Dedifferentiated amniotic fluid mesenchymal stem cell (primary cell): ENCODE measurements at regions not wholly inside any gene's neighbourhood (a gene's known extent, or its start where the extent isn't known, plus 50 kb on each side); places are given as distances from the start of the nearest gene placed in this dataset.

Experiments
- DNase-seq: peaks from one replicate; pipeline ENCODE4 v3.0.0-alpha.2; 2016; ENCODE audit errors: extremely low spot score

DNA sequence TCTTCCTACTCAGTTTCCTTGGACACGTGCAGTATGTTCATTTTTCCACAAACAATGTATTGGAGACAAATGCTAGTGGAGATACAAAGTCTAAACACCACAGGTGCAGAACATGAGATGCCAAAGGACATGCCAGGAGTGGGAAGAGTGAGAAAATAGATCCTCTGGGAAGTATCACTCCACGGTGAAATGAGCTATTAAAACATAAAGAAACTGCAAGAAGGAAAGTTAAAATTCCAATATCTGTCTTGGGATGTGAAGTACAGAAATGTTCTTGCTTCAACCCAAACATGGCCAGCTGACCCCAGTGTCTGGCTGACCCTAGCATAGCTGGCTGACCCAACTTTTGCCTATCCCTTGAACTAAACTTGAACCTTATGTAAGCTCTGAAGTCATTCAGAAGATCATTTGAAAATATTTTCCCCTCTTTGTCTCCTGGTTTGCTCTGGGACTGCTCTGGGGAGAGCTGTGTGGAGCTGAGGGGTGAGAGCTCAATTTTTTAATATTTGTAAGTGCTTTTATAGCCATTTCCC is 59.5 kb downstream of the FZD1 start:
- DNase-seq, result no peak

DNA sequence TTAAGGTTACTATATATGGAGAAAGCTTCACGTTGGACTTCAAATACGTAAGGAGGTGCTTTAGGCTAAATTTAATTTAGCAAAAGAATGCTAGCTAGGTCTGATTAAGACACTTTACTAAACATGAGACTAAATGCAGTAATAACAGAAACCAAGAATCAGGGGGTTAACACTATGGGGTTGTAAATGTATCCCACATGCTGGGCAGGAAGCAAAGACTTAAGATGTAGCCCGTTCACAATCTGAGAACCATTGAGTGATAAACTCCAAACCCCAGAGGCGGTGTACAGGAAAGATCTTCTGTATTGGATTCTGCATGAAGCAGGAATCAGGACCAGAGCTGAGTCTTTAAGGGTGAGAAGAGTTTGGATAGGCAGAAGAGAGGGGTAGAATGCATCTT is 60.4 kb downstream of the FZD1 start:
- no peak for DNase-seq

DNA sequence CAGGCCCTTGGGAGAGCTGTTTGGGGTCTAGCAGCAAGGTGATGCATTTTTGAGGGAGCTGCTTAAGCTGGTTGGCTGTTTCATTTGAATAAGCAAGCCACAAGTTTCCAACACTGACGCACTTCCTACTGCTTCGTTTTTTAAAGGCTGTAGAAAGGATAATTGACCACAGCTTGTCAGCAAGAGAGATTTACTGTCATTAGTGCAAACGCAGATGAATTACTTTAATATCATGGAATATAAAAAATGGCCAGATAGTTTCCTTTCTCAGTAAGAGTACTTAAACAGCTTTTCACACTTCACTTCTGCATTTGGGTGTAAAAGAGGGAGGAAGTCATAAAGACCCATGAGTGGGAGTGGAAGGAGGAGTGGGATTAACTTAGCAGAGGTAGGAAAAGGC is 61.5 kb downstream of the FZD1 start:
- no peak for DNase-seq

DNA sequence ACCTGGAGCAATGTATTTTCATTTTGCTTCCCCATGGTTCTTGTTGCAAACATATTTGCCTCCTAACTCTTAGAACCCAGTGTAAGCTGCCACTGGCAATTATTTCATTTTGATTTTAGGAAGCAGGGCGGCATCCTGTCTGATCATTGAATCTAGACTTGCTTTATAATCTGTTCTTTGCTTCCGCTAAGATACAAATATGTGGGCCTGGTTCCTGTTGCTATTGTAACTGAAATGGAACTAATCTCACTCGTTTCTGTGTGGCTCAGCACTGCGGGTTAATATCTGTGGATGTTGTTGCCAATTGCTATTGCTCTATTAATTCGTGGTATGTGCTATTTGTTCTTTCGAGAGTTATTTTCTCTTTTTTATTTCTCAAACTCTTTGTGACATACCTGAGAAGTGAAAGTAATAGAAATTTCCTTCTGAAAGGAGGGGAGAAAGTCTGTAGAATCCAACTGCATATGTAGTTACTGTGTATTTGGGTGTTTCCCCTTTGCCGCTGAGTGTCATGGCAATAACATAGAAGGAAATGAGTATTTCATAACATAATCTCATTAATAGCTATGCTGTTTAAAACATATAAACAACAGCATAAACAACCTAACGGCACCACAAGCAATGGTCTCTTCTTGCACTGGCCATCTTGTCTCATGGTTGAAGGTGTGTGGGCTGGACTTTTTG is 62.4 kb downstream of the FZD1 start:
- no peak for DNase-seq

DNA sequence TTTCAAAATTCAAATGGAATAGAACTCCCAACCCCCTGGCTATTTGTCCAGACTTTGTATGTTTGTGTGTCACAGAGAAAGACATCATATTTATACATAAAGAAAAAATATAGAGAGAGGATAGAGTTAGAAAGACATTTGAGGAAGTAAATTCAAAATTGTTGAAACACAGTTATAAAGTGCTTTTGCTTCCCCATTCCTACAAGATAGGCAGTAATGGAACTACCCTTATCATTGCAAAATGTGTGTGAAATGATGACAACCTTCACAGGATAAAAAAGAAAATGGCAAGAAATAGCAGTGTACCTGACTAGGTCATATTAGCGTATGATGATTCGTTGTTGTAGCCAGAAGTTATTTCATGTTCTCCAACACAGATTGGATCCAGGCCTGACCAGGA is 63.1 kb downstream of the FZD1 start:
- no peak for DNase-seq

DNA sequence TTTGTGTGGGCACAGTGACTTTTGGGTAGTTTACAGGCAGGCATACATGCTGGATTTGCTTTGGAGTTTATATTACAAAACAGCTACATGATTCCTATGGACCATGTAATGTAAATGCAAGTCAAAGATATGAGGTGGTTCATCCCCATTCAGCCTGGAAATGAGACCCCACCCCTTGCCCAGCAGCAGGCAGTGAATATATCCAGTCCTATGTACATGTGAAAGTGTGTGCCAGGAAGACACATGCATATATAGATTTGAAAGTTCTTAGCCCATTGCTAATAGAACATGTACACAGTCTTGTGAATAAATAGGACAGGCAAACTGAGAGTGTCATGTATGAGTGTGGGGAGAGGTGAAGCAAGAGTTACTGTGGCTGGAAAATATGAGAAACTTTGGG is 65.3 kb downstream of the FZD1 start:
- no peak for DNase-seq

DNA sequence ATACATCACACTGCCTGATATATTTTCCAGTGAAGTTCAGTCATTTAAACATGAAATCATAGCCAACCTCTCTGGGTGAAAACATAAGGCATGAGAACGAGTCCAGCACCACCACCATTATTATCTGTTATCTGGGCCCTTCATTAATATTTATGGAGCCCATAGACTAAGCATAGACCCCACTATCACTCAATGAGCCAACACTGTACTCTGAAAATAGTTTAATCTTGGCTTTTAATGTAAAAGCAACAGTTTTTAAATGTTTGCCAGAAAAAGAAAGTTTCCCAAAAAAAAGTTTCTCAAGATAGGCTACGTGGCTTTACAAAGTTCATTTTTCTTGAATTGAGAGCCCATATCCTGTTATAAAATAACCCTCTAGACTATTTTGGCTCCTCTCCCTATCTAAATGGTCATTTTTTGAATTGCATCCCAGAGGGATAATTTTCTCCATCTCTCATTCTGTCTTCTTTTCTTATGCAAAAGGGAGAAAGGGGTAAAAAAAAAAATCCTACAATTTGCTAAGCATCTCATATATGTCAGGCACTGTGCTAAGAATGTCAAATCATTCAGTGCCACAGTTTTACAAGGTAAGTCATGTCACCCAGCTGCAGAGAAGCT is 66.1 kb downstream of the FZD1 start:
- no peak for DNase-seq

DNA sequence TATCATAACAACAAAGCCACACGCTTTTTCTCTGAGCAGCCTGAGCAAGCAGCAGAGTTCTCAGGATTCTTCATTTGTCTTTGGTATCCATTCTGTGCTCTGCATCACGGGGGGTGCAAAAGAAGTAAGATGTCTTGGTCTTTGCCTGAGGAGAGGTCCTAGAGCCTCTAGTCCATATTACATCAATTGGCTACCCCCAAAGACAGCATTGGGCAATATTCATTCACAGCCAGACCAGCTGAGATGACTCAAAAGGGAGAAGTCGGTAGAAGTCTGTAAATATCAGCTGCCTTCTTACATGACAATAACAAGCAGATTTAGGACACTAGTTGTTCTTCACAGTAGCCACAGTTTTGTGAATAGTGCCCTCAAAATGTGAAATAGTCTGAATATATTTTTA is 66.6 kb downstream of the FZD1 start:
- DNase-seq, result no peak

DNA sequence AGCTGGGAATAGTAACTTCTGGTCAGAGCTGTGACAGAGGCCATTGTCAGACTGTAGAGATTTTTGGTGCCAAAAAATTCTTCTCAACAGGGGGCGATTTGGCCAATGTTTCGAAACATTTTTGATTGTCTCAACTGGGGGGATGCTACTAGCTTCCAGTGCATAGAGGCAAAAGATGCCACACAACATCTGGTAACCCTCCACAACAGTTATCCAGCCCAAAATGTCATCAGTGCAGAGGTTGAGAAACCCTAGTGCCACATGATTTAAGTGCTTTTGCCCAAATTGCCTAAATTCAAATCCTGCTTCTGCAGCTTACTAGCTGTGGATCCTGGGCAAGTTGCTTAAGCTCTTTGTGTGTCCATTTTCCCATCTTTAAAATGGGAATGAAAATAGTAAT is 71.9 kb downstream of the FZD1 start:
- DNase-seq, result no peak

DNA sequence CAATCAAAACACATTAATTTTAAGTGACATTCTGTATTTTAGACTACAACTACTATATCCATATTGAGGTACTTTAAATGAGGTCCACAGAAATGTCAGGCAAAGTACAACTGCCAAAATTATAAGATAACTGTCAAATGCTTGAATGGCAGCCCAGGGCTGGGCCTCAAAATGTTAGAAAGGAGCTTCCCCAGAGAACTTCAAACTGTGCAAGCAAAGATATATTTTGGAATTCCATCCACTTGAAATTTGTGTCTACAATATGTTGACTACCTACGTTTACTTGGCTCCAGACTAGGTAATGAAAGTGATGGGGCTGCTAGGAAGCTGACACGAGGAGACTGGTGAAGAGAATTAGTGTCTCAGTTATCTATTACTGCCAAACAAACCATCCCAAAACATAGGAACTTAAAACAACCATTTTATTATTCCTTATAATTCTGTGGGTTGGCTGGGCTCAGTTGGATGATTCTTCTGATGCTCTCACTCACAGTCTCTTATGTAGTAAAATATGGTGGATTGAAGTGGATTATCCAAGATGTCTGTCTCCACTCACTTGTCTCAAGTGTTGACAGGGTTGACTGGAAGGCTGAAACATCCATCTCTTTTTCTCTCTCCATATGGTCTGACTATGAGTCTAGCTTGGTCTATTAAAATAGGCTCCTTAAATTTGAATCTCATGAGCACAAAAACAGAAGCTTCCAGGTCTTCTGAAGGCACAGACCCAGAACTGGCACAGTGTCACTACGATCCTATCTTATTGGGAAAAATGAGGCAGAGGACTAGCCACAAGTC is 74.2 kb downstream of the FZD1 start:
- no peak for DNase-seq

DNA sequence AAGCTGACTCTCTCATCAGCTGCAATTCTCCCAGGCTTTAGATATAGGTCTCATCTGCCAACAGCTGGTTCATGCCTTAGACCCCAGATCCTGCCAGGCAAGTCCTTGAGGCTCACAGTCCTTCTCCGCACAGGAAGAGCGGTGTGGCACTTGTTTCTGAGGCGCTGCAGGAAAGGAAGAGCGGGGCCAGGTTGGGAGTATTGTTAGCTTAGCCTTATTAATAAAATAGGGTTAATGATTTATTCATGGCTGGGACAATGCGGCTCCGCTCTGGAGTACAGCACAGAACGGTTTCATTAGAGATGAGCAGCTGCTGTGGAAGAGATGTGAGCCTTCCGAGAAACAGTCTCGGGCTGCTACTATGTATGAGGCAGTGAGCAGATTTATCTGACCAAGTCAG is 78.1 kb downstream of the FZD1 start:
- no peak for DNase-seq

DNA sequence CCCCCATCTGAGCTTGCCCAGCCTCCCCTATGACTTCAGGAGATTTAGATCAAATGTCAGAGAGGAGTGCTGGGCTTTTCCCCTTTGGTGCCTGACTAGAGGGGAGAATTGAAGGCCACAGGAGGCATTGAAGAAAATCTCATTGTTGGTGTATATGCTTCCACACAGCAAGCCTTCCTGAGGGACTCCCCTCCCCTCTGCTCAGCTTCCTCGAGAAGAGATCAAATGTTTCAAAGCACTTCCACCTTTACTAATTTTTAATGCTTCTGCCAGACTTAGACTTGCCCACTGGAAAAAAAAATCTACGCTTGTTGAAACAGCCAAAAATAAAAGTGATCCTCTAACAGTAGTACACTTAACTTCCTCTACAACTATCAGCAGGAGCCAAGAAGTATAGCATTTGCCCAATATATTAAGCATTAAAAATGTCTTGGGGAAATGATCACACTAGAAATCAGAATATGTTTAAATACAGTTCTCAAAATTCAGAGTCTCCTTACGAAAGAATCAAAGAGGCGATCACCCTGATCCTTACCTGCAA is 79.3 kb downstream of the FZD1 start:
- no peak for DNase-seq

DNA sequence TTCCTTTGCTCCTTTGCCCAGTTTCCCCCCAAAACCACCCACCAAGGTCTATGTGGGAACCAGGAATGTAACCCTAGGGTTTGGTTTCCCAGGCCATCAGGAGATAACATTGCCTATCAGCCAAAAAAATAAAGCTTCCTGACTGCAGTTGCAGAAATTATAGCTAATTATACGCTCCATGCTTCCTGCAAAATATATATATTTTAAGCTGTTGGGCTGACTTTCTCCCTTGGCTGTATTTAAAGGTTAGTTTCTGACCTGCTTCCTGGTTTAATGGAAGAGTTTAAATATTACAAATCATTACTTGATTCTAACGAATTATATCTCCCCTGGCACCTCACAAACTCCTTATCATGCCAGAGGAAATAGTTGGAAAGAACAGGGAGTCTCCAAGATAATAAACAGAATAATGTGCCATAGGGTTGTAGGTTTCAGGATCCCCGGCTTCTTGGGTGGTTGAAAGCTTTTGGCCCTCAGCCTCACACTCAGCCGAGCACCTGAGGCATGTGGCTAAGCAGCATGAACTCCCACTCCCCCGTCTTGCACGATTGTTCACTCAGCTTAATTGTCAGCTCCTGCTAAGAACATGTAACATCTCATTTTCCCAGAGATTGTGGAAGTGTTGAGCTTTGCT is 79.9 kb downstream of the FZD1 start:
- DNase-seq, result no peak

DNA sequence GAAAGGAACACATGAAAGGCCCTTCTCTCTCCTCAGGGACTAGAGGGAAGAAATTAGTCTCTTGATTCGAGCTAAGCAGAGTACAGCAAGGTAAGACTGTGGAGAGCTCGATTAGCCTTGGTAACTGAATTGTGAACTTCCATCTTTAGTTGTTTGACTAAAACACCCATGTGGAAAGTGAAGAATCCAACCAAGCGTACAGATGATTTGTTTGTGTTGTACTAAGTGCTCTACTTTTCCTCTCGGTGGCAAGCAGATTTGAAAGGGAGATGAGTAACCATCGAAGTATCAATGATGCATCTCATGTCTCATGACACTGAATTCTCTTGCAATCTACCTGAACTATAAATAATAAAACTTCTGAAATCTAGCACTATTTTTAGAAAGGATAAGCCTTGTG is 80.7 kb downstream of the FZD1 start:
- no peak for DNase-seq

DNA sequence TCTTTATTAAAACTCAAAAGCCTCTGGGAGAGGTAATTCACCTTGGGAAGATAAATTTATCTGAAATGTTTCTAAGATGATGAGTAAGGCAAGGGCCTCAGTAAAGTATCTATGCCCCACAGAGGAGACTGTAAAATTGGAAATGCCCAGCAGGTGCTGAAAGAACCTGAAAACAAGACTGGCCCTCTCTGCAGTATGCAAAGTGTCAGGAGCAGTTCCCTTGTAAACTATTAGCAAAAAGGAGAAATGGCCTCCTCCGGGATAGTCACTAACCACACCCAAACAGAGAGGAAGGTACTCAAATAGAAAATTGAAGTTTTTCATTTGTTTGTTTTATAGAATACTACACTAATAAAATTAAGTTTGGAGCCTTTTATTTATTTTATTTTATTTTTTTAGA is 81.2 kb downstream of the FZD1 start:
- no peak for DNase-seq

DNA sequence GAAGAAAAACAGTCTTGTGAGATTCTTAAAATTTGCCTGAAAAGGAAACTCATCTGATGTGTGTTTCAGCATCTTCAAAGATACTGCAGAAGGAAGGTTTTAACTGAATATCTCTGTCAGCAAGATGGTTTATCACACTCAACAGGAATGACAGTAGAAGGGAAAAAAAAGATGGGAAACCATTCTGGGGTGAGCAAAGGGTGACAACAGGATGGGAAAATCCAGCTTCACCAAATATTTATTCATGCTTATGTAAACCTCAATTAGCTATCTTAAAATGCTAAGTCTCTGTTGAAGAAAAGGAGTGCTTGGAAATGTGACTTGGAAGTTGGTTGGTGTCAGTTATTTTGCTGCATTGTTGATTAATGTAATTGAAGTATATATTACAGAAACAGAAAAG is 82.2 kb downstream of the FZD1 start:
- DNase-seq, result no peak

DNA sequence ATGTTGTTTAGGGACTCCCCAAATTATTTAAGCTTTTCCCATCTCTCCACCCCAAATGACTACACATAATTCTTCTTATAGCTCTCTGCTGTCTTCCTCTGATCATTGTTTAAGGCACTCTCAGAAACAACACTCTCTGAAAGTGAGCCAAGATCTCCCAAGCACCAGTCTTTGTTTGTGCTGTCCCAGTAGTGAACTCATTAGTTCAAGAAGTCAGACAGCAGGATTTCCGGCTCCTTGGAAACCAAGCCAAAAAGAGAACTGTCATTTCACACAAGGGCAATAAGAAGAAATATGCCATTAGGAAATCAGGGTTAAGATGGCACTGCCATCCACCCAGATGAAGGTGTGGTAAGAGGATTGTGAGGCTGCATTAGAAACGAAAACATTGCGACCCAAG is 83.1 kb downstream of the FZD1 start:
- DNase-seq, result no peak

DNA sequence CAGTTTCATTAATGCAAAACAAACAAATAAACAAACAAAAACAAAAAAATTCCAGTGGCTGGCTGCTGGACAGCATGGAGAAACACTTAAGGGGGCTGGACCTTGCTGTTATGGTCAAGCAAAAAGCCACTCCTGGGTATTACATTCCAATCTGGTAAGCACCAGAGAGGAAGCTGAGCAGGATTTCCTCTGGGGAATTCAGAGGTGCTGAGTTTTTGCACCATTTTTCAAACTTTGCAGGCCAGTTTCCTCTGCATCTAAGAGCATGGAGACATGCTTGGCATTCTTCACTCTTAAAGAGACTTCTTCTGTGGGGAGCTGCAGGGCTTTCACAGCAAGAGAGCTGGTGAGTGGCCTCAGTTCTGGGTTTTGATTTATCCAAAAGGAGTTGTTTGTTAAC is 84.5 kb downstream of the FZD1 start:
- no peak for DNase-seq

DNA sequence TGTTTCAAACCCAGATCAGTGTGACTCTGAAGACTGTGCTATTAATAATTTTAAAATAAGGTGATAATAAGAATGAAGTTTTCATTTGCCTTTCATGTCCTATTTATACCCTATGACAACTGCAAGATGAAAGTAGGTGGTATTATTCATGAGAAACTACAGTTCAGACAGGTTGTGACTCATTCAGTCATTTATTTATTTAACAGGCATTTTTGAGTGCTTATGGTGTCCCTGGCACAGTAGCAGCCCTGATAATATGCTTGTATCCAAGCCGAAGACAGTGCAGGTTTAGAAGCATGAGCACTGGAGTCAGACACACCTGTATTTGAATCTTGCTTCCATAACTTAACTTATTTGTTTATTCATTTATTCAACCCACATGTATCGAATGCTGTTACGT is 87.1 kb downstream of the FZD1 start:
- no peak for DNase-seq

DNA sequence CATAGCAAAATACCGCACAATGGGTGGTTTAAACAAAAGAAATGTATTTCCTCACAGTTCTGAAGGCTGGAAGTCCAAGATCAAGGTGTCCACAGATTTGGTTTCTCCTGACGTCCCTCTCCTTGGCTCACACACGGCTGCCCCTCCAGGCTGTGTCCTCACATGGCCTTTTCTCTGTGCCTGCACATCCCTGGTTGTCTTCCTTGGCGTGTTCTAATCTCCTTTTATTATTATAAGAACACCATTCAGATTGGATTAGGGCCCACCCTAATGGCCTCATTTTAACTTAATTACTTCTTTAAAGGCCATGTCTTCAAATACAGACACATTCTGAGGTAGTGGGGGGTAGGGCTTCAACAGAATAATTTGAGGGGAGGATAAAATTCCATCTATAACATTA is 87.9 kb downstream of the FZD1 start:
- DNase-seq, result no peak

DNA sequence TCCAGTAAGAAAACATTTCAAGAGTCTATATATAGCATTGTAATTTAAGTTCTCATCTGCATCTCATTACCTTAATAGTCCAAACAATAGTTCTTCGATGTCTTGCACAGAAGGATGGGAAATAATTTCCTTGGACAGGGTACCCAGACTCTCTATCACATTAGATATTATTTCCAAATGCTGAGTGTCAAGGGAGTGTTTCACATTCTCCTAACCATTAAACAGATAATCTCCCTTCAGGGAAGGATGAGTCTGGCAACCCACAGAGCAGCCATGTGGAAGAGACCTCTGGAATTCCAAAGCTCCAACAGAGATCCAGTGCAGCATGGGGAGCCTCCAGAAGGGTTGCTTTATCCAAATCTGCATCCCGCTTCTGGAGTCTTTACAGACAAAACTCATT is 89.6 kb downstream of the FZD1 start:
- no peak for DNase-seq

DNA sequence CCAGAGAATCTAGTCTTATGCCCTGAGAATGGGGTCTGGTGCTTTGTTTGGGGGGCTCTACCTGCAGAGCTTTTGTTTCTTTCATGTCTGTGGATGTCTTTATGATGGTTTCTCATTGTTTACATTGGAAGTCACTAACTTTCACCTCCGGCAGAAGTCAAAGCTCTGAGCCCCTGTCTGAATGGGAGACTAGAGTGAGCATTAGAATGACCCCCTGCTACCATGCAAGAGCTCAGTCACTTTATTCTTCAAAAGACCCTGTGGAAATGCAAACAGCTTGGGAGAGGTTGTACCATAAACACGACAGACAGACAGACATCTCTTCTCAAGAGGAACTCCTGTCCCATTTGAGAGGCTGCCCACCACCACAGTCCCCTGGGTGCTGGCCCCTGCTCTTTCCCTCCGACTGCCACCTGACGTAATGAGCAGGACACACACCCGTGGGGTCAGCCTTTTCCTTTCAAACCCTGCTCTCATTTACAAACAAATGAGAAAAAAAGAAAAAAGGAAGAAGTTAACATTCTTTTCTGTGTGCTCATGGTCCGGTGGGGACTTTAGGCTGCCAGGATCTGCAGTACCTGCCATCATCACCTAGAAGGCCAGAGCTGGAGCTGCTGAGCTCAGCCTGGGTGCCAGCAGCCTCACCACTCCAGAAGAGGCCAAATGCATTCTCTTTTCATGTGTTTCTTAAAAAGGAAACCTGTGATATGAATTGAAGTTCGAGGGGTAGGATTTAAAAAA is 91.6 kb downstream of the FZD1 start:
- no peak for DNase-seq
